Ecto neural progenitor cell (in vitro differentiated cells): ENCODE measurements at regions not wholly inside any gene's neighbourhood (a gene's known extent, or its start where the extent isn't known, plus 50 kb on each side); places are given as distances from the start of the nearest gene placed in this dataset.

Experiments used
- DNase-seq: peaks from one replicate; pipeline ENCODE4 v3.0.0-alpha.2; 2018; ENCODE audit warnings: low spot score

GRCh38 chr2:152974146-152974545 lies 255.7 kb downstream of the ARL6IP6 start:
- no peak for DNase-seq

- no peak for DNase-seq
Observed at GRCh38 chr2:152971685-152972084, 253.3 kb downstream of the ARL6IP6 start.

- DNase-seq = no peak
Observed at GRCh38 chr2:152962446-152962845, 244.0 kb downstream of the ARL6IP6 start.

- no peak for DNase-seq
Observed at GRCh38 chr2:152961351-152961750, 242.9 kb downstream of the ARL6IP6 start.

- DNase-seq = peak; percentile 49
Observed at GRCh38 chr2:152950126-152950525, 231.7 kb downstream of the ARL6IP6 start.

- no peak for DNase-seq
Observed at GRCh38 chr2:152944099-152944498, 225.7 kb downstream of the ARL6IP6 start.

GRCh38 chr2:152942940-152943440 lies 224.6 kb downstream of the ARL6IP6 start:
- no peak for DNase-seq

- no peak for DNase-seq
Observed at GRCh38 chr2:152930501-152930900, 212.1 kb downstream of the ARL6IP6 start.

GRCh38 chr2:152929628-152930027 lies 211.2 kb downstream of the ARL6IP6 start:
- DNase-seq = no peak

GRCh38 chr2:152925547-152926448 lies 207.4 kb downstream of the ARL6IP6 start:
- DNase-seq = peak; percentile 87

GRCh38 chr2:152924722-152925121 lies 206.3 kb downstream of the ARL6IP6 start:
- no peak for DNase-seq

- no peak for DNase-seq
Observed at GRCh38 chr2:152924219-152924618, 205.8 kb downstream of the ARL6IP6 start.

GRCh38 chr2:152920846-152921245 lies 202.4 kb downstream of the ARL6IP6 start:
- no peak for DNase-seq

- no peak for DNase-seq
Observed at GRCh38 chr2:152910970-152911369, 192.6 kb downstream of the ARL6IP6 start.

GRCh38 chr2:152907046-152907445 lies 188.6 kb downstream of the ARL6IP6 start:
- DNase-seq = no peak

- no peak for DNase-seq
Observed at GRCh38 chr2:152894051-152894450, 175.6 kb downstream of the ARL6IP6 start.

- DNase-seq = no peak
Observed at GRCh38 chr2:152890736-152891135, 172.3 kb downstream of the ARL6IP6 start.

GRCh38 chr2:152883951-152884487 lies 165.6 kb downstream of the ARL6IP6 start:
- DNase-seq = no peak

GRCh38 chr2:152881527-152881926 lies 163.1 kb downstream of the ARL6IP6 start:
- no peak for DNase-seq

GRCh38 chr2:152879275-152879674 lies 160.9 kb downstream of the ARL6IP6 start:
- no peak for DNase-seq

- no peak for DNase-seq
Observed at GRCh38 chr2:152875701-152876695, 157.6 kb downstream of the ARL6IP6 start.

GRCh38 chr2:152874955-152875354 lies 156.5 kb downstream of the ARL6IP6 start:
- DNase-seq = no peak
